ENCODE measurements at regions not wholly inside any gene's neighbourhood (a gene's known extent, or its start where the extent isn't known, plus 50 kb on each side); places are given as distances from the start of the nearest gene placed in this dataset.

- no peak for DNase-seq (ENCODE audit: low spot score)
Observed at GRCh38 chr1:43008115-43009060, 49.7 kb upstream of the SLC2A1 start.
